GM18861 (cell line): ENCODE measurements at regions not wholly inside any gene's neighbourhood (a gene's known extent, or its start where the extent isn't known, plus 50 kb on each side); places are given as distances from the start of the nearest gene placed in this dataset.

Source experiments
- ATAC-seq: cut with Tn5 transposase; IDR thresholded peaks from one replicate; pipeline ENCODE4 v1.9.1; 2021; ENCODE audit not compliant: unreplicated experiment

GRCh38 chr2:103010751-103011150 is 248.9 kb downstream of the TMEM182 start:
- ATAC-seq = no peak

GRCh38 chr2:103012590-103012989 is 250.8 kb downstream of the TMEM182 start:
- no peak for ATAC-seq

GRCh38 chr2:103025056-103025455 is 263.2 kb downstream of the TMEM182 start:
- no peak for ATAC-seq

- ATAC-seq = no peak
Observed at GRCh38 chr2:103028181-103028580, 266.4 kb downstream of the TMEM182 start.
